Cardiac muscle cell (in vitro differentiated cells and primary cell): ENCODE measurements at regions not wholly inside any gene's neighbourhood (a gene's known extent, or its start where the extent isn't known, plus 50 kb on each side); places are given as distances from the start of the nearest gene placed in this dataset.
"Not testable (repeated sequence)": the region's sequence is repeated elsewhere in the genome, so short reads cannot be mapped to it uniquely, and the experiment has no call there.

Experiments
- DNase-seq, 2 donors: peaks; one replicate each; pipeline versions ENCODE4 v3.0.0 to v3.0.0-alpha.2; 2010 to 2017; ENCODE audit warnings: low read depth in 1 of 2, low spot score in 1 of 2
- H3K27ac ChIP-seq: fragments of 200-600 bp; sonication (generic); 2 replicates; pipeline ENCODE4 v1.5.1; 2016
- H3K27me3 ChIP-seq: fragments of 200-600 bp; sonication (generic); 2 replicates; pipeline ENCODE4 v1.6.0; 2016; ENCODE audit warnings: control low read depth
- H3K36me3 ChIP-seq: fragments of 200-600 bp; sonication (generic); 2 replicates; pipeline ENCODE4 v1.5.1; 2016; ENCODE audit warnings: control low read depth
- H3K4me1 ChIP-seq: fragments of 200-600 bp; sonication (generic); 2 replicates; pipeline ENCODE4 v1.8.1; 2017; ENCODE audit warnings: low read depth, mild to moderate bottlenecking, mixed run types
- H3K4me3 ChIP-seq: fragments of 200-600 bp; sonication (generic); 2 replicates; pipeline ENCODE4 v1.5.1; 2016; ENCODE audit warnings: mild to moderate bottlenecking
- H3K9me3 ChIP-seq: fragments of 200-600 bp; sonication (generic); 2 replicates; pipeline ENCODE4 v1.5.1; 2017; ENCODE audit warnings: low read depth, mild to moderate bottlenecking, control low read depth
- CTCF ChIP-seq: IDR thresholded peaks from 2 replicates; pipeline ENCODE4 v1.5.1; 2012; ENCODE audit warnings: low read depth, mild to moderate bottlenecking, low read length

- H3K27me3 ChIP-seq, result peaks cover 100% of the 10 kb centered on the region
- H3K4me1 ChIP-seq, result no peaks in the 10 kb centered on the region
- H3K27ac ChIP-seq, result no peak overlapping the region
- DNase-seq, result no peak
- no peaks in the 10 kb centered on the region for H3K9me3 ChIP-seq
- H3K4me3 ChIP-seq, result no peak overlapping the region
- H3K36me3 ChIP-seq, result no peaks in the 10 kb centered on the region
- TF ChIP-seq CTCF, result no peak
These were observed 75.1 kb upstream of the EN2 start for GRCh38 chr7:155382802-155383171.

GRCh38 chr7:155383756-155384491, 74.0 kb upstream of the EN2 start:
- TF ChIP-seq CTCF, result no peak
- DNase-seq, result no peak
- no peaks in the 10 kb centered on the region for H3K36me3 ChIP-seq
- H3K4me1 ChIP-seq, result no peaks in the 10 kb centered on the region
- H3K27me3 ChIP-seq, result peaks cover 100% of the 10 kb centered on the region
- no peaks in the 10 kb centered on the region for H3K9me3 ChIP-seq
- no peak overlapping the region for H3K27ac ChIP-seq
- no peak overlapping the region for H3K4me3 ChIP-seq

GRCh38 chr7:155384751-155385150, 73.2 kb upstream of the EN2 start:
- H3K9me3 ChIP-seq, result no peaks in the 10 kb centered on the region
- H3K4me1 ChIP-seq, result no peaks in the 10 kb centered on the region
- H3K4me3 ChIP-seq, result no peak overlapping the region
- no peak for TF ChIP-seq CTCF
- H3K27ac ChIP-seq, result no peak overlapping the region
- no peak for DNase-seq
- H3K27me3 ChIP-seq, result peaks cover 100% of the 10 kb centered on the region
- H3K36me3 ChIP-seq, result no peaks in the 10 kb centered on the region

GRCh38 chr7:155385182-155385581, 72.7 kb upstream of the EN2 start:
- not testable (repeated sequence) for H3K9me3 ChIP-seq, H3K4me1 ChIP-seq, DNase-seq, H3K36me3 ChIP-seq, H3K4me3 ChIP-seq, H3K27ac ChIP-seq
- peaks cover 99% of the 10 kb centered on the region for H3K27me3 ChIP-seq

- Histone ChIP-seq H3K9me3 (no peaks in the 10 kb centered on the region), H3K27me3 (peaks cover 99% of the 10 kb centered on the region), H3K27ac (no peak overlapping the region), H3K4me1 (no peaks in the 10 kb centered on the region), H3K4me3 (no peak overlapping the region), H3K36me3 (no peaks in the 10 kb centered on the region)
- no peak for DNase-seq
- no peak for TF ChIP-seq CTCF
These were observed 71.3 kb upstream of the EN2 start for GRCh38 chr7:155386608-155387007.

GRCh38 chr7:155387066-155387620, 70.8 kb upstream of the EN2 start:
- Histone ChIP-seq H3K9me3 (no peaks in the 10 kb centered on the region), H3K36me3 (no peaks in the 10 kb centered on the region), H3K27ac (no peak overlapping the region), H3K4me3 (no peak overlapping the region), H3K4me1 (no peaks in the 10 kb centered on the region), H3K27me3 (peaks cover 99% of the 10 kb centered on the region)
- no peak for DNase-seq
- TF ChIP-seq CTCF, result no peak
